DOHH2 (cell line): ENCODE measurements at regions not wholly inside any gene's neighbourhood (a gene's known extent, or its start where the extent isn't known, plus 50 kb on each side); places are given as distances from the start of the nearest gene placed in this dataset.

Experiments used
- H3F3A ChIP-seq: fragments of 200-600 bp; sonication (generic), shearing (Covaris generic); 2 replicates; pipeline ENCODE4 v1.6.0; 2016; ENCODE audit warnings: antibody characterized with exemption, mild to moderate bottlenecking; ENCODE audit not compliant: control insufficient read depth, insufficient read depth
- H3K27ac ChIP-seq: fragments of 200-600 bp; sonication (generic); 2 replicates; pipeline ENCODE4 v1.5.1; 2014; ENCODE audit warnings: low read depth, mild to moderate bottlenecking, low read length, moderate library complexity
- H3K27me3 ChIP-seq: fragments of 200-600 bp; sonication (generic); 2 replicates; pipeline ENCODE4 v1.6.1; 2014; ENCODE audit warnings: mild to moderate bottlenecking, low read length, mixed read lengths; ENCODE audit not compliant: control insufficient read depth
- H3K36me3 ChIP-seq: fragments of 200-600 bp; sonication (generic); 2 replicates; pipeline ENCODE4 v1.6.1; 2014; ENCODE audit warnings: mild to moderate bottlenecking, low read length, moderate library complexity, mixed read lengths; ENCODE audit not compliant: control insufficient read depth
- H3K4me1 ChIP-seq: fragments of 200-600 bp; sonication (generic); 2 replicates; pipeline ENCODE4 v1.6.1; 2014; ENCODE audit warnings: mild to moderate bottlenecking, low read length, mixed read lengths; ENCODE audit not compliant: control insufficient read depth
- H3K4me2 ChIP-seq: fragments of 200-600 bp; sonication (generic); 2 replicates; pipeline ENCODE4 v1.6.0; 2014; ENCODE audit warnings: mild to moderate bottlenecking, low read length, moderate library complexity
- H3K4me3 ChIP-seq: fragments of 200-600 bp; sonication (generic); 2 replicates; pipeline ENCODE4 v1.5.1; 2014; ENCODE audit warnings: mild to moderate bottlenecking, low read length, mixed read lengths
- H3K79me2 ChIP-seq: fragments of 200-600 bp; sonication (generic); 2 replicates; pipeline ENCODE4 v1.6.1; 2014; ENCODE audit warnings: mild to moderate bottlenecking, low read length, mixed read lengths; ENCODE audit not compliant: control insufficient read depth
- H3K9me2 ChIP-seq: fragments of 200-600 bp; sonication (generic); replicated peaks from 2 replicates; pipeline ENCODE4 v1.6.1; 2014; ENCODE audit warnings: mild to moderate bottlenecking, low read length, mixed read lengths; ENCODE audit not compliant: control insufficient read depth
- H3K9me3 ChIP-seq: fragments of 200-600 bp; sonication (generic); 2 replicates; pipeline ENCODE4 v1.6.1; 2014; ENCODE audit warnings: antibody characterized with exemption, low read length, mixed read lengths; ENCODE audit not compliant: control insufficient read depth, insufficient read depth
- H4K20me1 ChIP-seq: fragments of 200-600 bp; sonication (generic); 2 replicates; pipeline ENCODE4 v1.6.0; 2014; ENCODE audit warnings: low read depth, mild to moderate bottlenecking, antibody characterized with exemption, low read length, moderate library complexity; ENCODE audit not compliant: control insufficient read depth, insufficient read depth
- EZH2phosphoT487 ChIP-seq: fragments of 200-600 bp; sonication (generic); IDR thresholded peaks from 2 replicates; pipeline ENCODE4 v1.6.1; 2017; ENCODE audit warnings: borderline replicate concordance, mild to moderate bottlenecking, antibody characterized with exemption, low read length, moderate library complexity, mixed read lengths
- TF ChIP-seq, protein P1 (sequence below): fragments of 200-600 bp; sonication (generic); IDR thresholded peaks from one replicate; pipeline ENCODE4 v1.5.1; 2014; ENCODE audit warnings: antibody characterized with exemption, mild to moderate bottlenecking, low read depth, low read length; ENCODE audit not compliant: poor library complexity, severe bottlenecking

GRCh38 chr1:229938551-229938950, 128.5 kb upstream of the GALNT2 start:
- TF ChIP-seq, protein P1, sequence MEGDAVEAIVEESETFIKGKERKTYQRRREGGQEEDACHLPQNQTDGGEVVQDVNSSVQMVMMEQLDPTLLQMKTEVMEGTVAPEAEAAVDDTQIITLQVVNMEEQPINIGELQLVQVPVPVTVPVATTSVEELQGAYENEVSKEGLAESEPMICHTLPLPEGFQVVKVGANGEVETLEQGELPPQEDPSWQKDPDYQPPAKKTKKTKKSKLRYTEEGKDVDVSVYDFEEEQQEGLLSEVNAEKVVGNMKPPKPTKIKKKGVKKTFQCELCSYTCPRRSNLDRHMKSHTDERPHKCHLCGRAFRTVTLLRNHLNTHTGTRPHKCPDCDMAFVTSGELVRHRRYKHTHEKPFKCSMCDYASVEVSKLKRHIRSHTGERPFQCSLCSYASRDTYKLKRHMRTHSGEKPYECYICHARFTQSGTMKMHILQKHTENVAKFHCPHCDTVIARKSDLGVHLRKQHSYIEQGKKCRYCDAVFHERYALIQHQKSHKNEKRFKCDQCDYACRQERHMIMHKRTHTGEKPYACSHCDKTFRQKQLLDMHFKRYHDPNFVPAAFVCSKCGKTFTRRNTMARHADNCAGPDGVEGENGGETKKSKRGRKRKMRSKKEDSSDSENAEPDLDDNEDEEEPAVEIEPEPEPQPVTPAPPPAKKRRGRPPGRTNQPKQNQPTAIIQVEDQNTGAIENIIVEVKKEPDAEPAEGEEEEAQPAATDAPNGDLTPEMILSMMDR, result no peak
- no peak for TF ChIP-seq EZH2phosphoT487
- Histone ChIP-seq H3F3A (no peaks in the 10 kb centered on the region), H3K9me2 (no peaks in the 10 kb centered on the region), H3K4me1 (no peaks in the 10 kb centered on the region), H3K9me3 (no peaks in the 10 kb centered on the region), H4K20me1 (no peaks in the 10 kb centered on the region), H3K27ac (no peak overlapping the region), H3K36me3 (no peaks in the 10 kb centered on the region), H3K4me2 (no peak overlapping the region), H3K79me2 (no peaks in the 10 kb centered on the region), H3K27me3 (peaks cover 2% of the 10 kb centered on the region; the same call in 1 of the 2 replicates), H3K4me3 (no peak overlapping the region)

- TF ChIP-seq, protein P1, result no peak
- no peak for TF ChIP-seq EZH2phosphoT487
- Histone ChIP-seq H3K4me2 (no peak overlapping the region), H3K9me3 (no peaks in the 10 kb centered on the region), H4K20me1 (no peaks in the 10 kb centered on the region), H3F3A (no peaks in the 10 kb centered on the region), H3K27me3 (peaks cover 2% of the 10 kb centered on the region; the same call in 1 of the 2 replicates), H3K79me2 (no peaks in the 10 kb centered on the region), H3K4me1 (no peaks in the 10 kb centered on the region), H3K36me3 (no peaks in the 10 kb centered on the region), H3K27ac (no peak overlapping the region), H3K9me2 (no peaks in the 10 kb centered on the region), H3K4me3 (no peak overlapping the region)
Observed at GRCh38 chr1:229940684-229941083, 126.4 kb upstream of the GALNT2 start.

DNA sequence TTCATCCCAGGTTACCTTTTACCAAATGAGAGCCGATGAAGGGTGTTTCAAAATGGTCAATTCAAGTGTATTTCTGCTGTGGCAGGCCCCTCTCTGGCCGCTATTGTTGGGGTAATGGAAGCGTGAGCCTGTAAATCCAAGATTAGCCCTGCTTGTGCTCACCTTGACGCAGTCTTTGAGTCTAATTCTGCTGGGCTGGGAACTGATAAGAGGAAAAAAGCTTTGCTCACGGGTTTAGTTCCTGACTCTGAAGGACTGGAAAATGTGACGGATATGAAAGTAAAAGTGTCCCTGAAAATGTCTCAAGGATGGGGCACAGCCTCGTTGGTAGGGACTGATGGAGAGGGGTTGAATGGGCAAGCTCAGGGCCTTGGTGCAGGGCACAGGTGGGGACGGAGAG, 125.9 kb upstream of the GALNT2 start:
- Histone ChIP-seq H3K36me3 (no peaks in the 10 kb centered on the region), H3K4me1 (no peaks in the 10 kb centered on the region), H3K4me3 (no peak overlapping the region), H3K27ac (no peak overlapping the region), H3F3A (no peaks in the 10 kb centered on the region), H3K9me2 (no peaks in the 10 kb centered on the region), H4K20me1 (no peaks in the 10 kb centered on the region), H3K27me3 (peaks cover 2% of the 10 kb centered on the region; the same call in 1 of the 2 replicates), H3K79me2 (no peaks in the 10 kb centered on the region), H3K9me3 (no peaks in the 10 kb centered on the region), H3K4me2 (no peak overlapping the region)
- TF ChIP-seq, protein P1, result no peak
- no peak for TF ChIP-seq EZH2phosphoT487

DNA sequence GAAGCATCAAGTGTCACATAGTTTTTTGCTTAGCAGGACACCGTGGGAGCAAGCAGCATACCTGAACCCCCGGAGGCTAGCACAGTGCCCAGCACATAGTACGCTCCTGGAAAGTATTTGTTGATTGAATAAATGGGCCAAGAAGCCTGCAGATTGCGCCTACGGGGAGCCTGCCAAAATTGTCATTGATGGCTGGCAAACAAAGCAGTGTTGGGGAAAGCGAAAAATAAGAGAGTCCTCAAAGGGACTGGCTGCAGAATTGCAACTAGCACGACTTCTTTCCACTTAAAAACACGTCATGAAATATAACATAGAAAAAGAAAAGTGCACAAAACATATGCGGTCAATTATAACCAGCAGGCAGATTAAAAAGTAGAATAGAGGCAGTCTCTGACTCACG, 125.2 kb upstream of the GALNT2 start:
- Histone ChIP-seq H4K20me1 (no peaks in the 10 kb centered on the region), H3K79me2 (no peaks in the 10 kb centered on the region), H3K27ac (no peak overlapping the region), H3K4me3 (no peak overlapping the region), H3F3A (no peaks in the 10 kb centered on the region), H3K4me2 (no peak overlapping the region), H3K9me2 (no peaks in the 10 kb centered on the region), H3K4me1 (no peaks in the 10 kb centered on the region), H3K27me3 (peaks cover 2% of the 10 kb centered on the region; the same call in 1 of the 2 replicates), H3K9me3 (no peaks in the 10 kb centered on the region), H3K36me3 (no peaks in the 10 kb centered on the region)
- TF ChIP-seq, protein P1, result no peak
- TF ChIP-seq EZH2phosphoT487, result no peak
